ENCODE measurements at regions not wholly inside any gene's neighbourhood (a gene's known extent, or its start where the extent isn't known, plus 50 kb on each side); places are given as distances from the start of the nearest gene placed in this dataset.

DNA sequence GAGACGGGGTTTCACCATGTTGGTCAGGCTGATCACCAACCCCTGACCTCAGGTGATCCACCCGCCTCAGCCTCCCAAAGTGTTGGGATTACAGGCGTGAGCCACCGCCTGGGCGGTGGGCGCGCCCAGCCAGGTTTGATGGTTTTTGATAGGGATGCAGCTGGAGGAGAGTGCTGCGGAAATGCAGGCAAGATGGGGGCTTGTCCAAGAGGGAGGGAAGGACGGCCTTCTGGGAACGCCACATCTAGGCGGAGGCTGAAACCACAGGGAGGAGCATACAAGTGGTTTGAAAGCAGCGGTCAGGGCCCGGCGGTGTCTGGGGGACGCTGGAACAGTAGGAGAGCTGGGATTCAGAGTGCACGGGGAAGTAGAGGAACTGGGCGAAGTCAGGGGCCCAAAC is 134.6 kb downstream of the VRK1 start:
- Histone ChIP-seq H3K4me3 (ENCODE audit: low read depth, low read length) (no peak overlapping the region), H3K9me3 (ENCODE audit: control insufficient read depth, insufficient read depth, low read length) (no peaks in the 10 kb centered on the region), H3K36me3 (ENCODE audit: control insufficient read depth, insufficient read depth, low read length) (no peaks in the 10 kb centered on the region), H3K4me1 (ENCODE audit: control insufficient read depth, insufficient read depth, low read length) (no peaks in the 10 kb centered on the region), H3K27ac (ENCODE audit: low read depth, low read length) (no peak overlapping the region), H3K27me3 (ENCODE audit: control insufficient read depth, insufficient read depth, low read length) (no peaks in the 10 kb centered on the region)
- WGBS (ENCODE audit: insufficient coverage): 97% methylated on average over 15 of the region's 17 CpGs
- DNase-seq (ENCODE audit: low read depth in 4 of 6, low spot score in 6 of 6): no peak

DNA sequence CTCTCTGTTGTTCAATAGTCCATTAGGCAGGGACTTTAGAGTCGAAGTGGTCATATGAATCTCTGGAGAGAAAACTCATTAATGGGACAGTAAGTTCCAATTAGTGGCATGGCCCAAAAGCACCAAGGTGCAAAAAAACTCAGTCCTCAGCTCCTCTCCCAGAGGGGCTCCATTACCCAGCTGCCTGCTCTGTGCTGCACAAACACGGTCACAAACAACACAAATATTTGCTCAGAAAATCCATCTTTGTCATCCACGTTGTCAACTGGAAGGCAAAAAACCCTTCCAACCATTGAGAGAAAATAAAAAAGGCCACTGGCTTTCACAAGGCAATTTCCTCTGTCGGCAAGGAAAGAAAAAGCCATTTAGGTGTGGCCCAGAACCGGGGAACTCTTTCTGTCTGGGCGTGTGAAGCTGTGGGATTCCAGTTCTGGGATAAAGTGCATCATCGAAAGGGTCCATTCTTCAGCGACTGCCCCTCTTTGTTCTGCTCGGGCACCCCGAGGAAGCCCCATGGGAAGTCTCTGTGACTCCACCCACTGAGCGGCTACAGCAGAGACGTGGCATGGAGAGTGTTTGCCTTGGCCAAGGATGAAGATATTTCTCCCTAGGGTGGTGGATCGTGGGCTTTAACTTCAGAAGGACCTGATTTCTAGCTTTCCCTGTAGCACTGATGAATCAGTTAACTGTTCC is 137.6 kb downstream of the VRK1 start:
- DNase-seq (ENCODE audit: low read depth in 4 of 6, low spot score in 6 of 6): no peak
- H3K27ac ChIP-seq (ENCODE audit: low read depth, low read length): no peak overlapping the region
- WGBS (ENCODE audit: insufficient coverage): 51% methylated on average over 12 of the region's 13 CpGs

DNA sequence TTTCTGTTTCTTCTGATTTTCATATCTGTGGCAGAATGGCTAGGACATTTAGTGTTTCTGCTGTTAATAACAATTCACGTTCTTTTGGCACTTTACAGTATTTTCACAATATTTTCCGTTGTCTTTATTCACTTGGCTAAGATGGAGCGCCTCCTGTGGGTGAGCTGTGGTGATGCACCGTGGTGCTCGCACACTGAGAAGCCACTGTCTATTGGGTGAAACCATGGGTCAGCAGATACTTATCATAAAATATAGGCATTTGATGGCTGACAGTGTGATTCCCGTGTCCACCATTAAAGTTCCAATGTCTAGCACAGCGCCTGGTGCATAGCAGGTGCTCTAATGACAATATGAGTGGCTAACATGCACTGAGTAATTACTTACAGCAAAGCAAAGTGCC is 141.8 kb downstream of the VRK1 start:
- DNase-seq (ENCODE audit: low read depth in 4 of 6, low spot score in 6 of 6): no peak
- H3K27ac ChIP-seq (ENCODE audit: low read depth, low read length): no peak overlapping the region
- H3K9me3 ChIP-seq (ENCODE audit: control insufficient read depth, insufficient read depth, low read length): no peaks in the 10 kb centered on the region
- no peaks in the 10 kb centered on the region for H3K4me1 ChIP-seq (ENCODE audit: control insufficient read depth, insufficient read depth, low read length)
- no peaks in the 10 kb centered on the region for H3K27me3 ChIP-seq (ENCODE audit: control insufficient read depth, insufficient read depth, low read length)
- H3K36me3 ChIP-seq (ENCODE audit: control insufficient read depth, insufficient read depth, low read length): no peaks in the 10 kb centered on the region
- H3K4me3 ChIP-seq (ENCODE audit: low read depth, low read length): no peak overlapping the region
- 83% methylated on average over 4 of the region's 7 CpGs for WGBS (ENCODE audit: insufficient coverage)

More for the DNA sequence above, 137.6 kb downstream of the VRK1 start:
- Histone ChIP-seq H3K36me3 (ENCODE audit: control insufficient read depth, insufficient read depth, low read length) (no peaks in the 10 kb centered on the region), H3K27me3 (ENCODE audit: control insufficient read depth, insufficient read depth, low read length) (no peaks in the 10 kb centered on the region), H3K4me1 (ENCODE audit: control insufficient read depth, insufficient read depth, low read length) (no peaks in the 10 kb centered on the region), H3K9me3 (ENCODE audit: control insufficient read depth, insufficient read depth, low read length) (no peaks in the 10 kb centered on the region), H3K4me3 (ENCODE audit: low read depth, low read length) (no peak overlapping the region)

DNA sequence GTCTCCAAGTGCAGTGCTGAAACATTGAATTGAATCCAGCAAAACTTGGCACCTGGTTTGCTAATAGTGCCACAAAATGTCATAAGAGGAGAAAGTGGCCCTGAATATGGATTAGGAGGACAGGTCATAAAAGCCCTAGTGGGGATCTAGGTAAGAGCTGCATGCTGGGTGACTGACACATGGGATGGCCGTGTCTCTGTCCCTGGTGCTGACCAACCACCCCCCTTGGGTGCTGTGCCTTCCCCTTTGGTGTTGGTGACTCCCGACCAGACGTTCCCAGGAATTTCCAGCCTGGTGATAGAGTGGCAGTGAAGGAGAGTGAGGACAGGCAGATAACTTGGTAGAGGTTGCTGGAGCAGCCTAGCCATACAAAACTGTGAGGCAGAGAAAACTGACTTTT is 142.8 kb downstream of the VRK1 start:
- no peak overlapping the region for H3K27ac ChIP-seq (ENCODE audit: low read depth, low read length)
- no peaks in the 10 kb centered on the region for H3K4me1 ChIP-seq (ENCODE audit: control insufficient read depth, insufficient read depth, low read length)
- no peaks in the 10 kb centered on the region for H3K9me3 ChIP-seq (ENCODE audit: control insufficient read depth, insufficient read depth, low read length)
- DNase-seq (ENCODE audit: low read depth in 4 of 6, low spot score in 6 of 6): no peak
- no peak overlapping the region for H3K4me3 ChIP-seq (ENCODE audit: low read depth, low read length)
- WGBS (ENCODE audit: insufficient coverage): 57% methylated on average over 1 of the region's 3 CpGs
- no peaks in the 10 kb centered on the region for H3K27me3 ChIP-seq (ENCODE audit: control insufficient read depth, insufficient read depth, low read length)
- H3K36me3 ChIP-seq (ENCODE audit: control insufficient read depth, insufficient read depth, low read length): no peaks in the 10 kb centered on the region

DNA sequence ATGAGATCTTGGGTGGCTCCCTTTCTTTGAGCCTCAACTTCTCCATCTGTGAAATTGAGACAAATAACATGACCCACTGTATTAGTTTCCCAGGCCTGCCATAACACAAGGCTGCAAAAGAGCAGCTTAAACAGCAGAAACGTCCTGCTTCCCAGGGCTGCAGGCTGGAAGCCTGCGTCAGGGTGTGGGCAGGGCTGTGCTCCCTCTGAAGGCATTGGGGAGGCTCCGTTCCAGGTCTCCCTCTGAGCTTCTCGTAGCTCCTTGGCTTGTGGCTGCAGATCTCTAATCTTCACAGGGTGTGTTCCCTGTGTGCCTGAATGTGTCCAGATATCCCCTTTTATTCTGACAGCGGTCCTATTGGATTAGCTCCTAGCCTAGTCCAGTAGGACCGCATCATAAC is 147.1 kb downstream of the VRK1 start:
- Histone ChIP-seq H3K36me3 (ENCODE audit: control insufficient read depth, insufficient read depth, low read length) (no peaks in the 10 kb centered on the region), H3K4me1 (ENCODE audit: control insufficient read depth, insufficient read depth, low read length) (no peaks in the 10 kb centered on the region), H3K27ac (ENCODE audit: low read depth, low read length) (no peak overlapping the region), H3K9me3 (ENCODE audit: control insufficient read depth, insufficient read depth, low read length) (no peaks in the 10 kb centered on the region), H3K4me3 (ENCODE audit: low read depth, low read length) (no peak overlapping the region), H3K27me3 (ENCODE audit: control insufficient read depth, insufficient read depth, low read length) (no peaks in the 10 kb centered on the region)
- no peak for DNase-seq (ENCODE audit: low read depth in 4 of 6, low spot score in 6 of 6)
- WGBS (ENCODE audit: insufficient coverage): 75% methylated on average over 5 of the region's 6 CpGs

DNA sequence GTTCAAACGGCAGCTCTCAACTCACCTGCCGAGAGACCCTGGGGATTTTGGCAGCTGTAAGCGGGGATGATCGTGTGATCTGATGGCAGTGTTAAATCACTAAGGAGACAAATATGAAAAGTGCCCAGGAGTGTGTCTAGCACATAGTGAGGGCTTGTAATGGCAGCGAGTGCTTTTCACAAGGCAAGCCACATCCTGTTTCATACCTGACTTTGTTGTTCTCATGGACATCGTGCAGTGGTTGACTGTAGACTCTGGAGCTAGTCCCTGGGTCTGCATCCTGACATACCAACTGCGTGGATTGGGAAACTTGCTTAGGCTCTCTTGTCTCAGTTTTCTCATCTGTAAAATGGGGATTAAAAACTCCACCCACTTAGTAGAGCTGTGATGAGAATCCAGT is 148.5 kb downstream of the VRK1 start:
- Histone ChIP-seq H3K9me3 (ENCODE audit: control insufficient read depth, insufficient read depth, low read length) (no peaks in the 10 kb centered on the region), H3K27ac (ENCODE audit: low read depth, low read length) (no peak overlapping the region), H3K4me1 (ENCODE audit: control insufficient read depth, insufficient read depth, low read length) (no peaks in the 10 kb centered on the region), H3K27me3 (ENCODE audit: control insufficient read depth, insufficient read depth, low read length) (no peaks in the 10 kb centered on the region), H3K4me3 (ENCODE audit: low read depth, low read length) (no peak overlapping the region), H3K36me3 (ENCODE audit: control insufficient read depth, insufficient read depth, low read length) (no peaks in the 10 kb centered on the region)
- 82% methylated on average over 6 of the region's 7 CpGs for WGBS (ENCODE audit: insufficient coverage)
- DNase-seq (ENCODE audit: low read depth in 4 of 6, low spot score in 6 of 6): no peak

DNA sequence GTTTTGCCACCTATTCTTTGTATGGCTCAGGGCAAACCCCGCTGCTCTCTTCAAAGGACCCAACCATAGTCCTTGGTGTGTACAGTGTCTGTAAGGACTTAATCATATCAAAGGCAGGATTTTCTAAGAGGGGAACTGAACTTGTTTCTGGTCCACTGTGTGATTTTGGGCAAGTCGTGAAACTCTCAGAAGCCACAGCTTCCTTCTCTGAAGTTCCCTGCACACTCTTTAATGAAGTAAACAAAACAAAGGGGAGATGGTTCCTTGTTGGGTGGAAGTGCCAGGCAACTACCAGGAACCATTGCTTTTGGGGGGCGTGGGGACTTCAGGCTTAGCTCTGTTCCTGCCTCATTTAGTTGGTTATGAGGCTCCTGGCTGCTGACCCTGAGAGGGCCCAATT is 152.4 kb downstream of the VRK1 start:
- 80% methylated on average over 1 of the region's 3 CpGs for WGBS (ENCODE audit: insufficient coverage)

DNA sequence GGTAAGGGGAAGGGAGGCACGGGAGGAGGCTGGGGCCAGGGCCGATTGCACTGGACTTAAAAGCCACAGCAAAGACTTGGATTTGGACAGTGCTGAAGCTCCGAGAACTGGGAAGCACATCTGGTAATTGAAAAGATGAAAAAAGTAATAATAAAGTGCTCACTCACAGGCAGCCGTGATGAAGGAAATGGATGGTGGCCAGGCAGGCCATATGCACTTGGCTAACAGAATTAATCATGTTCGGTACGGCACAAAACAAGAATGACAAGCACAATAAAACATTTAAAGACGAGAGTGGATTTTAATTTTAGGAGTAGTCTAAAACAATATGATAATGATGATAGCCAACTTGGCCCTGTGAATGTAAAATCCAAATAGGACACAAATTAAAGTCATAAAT is 154.3 kb downstream of the VRK1 start:
- no peak overlapping the region for H3K27ac ChIP-seq (ENCODE audit: low read depth, low read length)
- WGBS (ENCODE audit: insufficient coverage): 85% methylated on average over 3 of the region's 7 CpGs
- peak in 2 of 6 donors; percentile 32 to 50 for DNase-seq (ENCODE audit: low read depth in 4 of 6, low spot score in 6 of 6)
- H3K36me3 ChIP-seq (ENCODE audit: control insufficient read depth, insufficient read depth, low read length): no peaks in the 10 kb centered on the region
- no peaks in the 10 kb centered on the region for H3K9me3 ChIP-seq (ENCODE audit: control insufficient read depth, insufficient read depth, low read length)
- H3K27me3 ChIP-seq (ENCODE audit: control insufficient read depth, insufficient read depth, low read length): no peaks in the 10 kb centered on the region
- no peak overlapping the region for H3K4me3 ChIP-seq (ENCODE audit: low read depth, low read length)
- no peaks in the 10 kb centered on the region for H3K4me1 ChIP-seq (ENCODE audit: control insufficient read depth, insufficient read depth, low read length)

More for the DNA sequence above, 152.4 kb downstream of the VRK1 start:
- Histone ChIP-seq H3K9me3 (ENCODE audit: control insufficient read depth, insufficient read depth, low read length) (no peaks in the 10 kb centered on the region), H3K4me3 (ENCODE audit: low read depth, low read length) (no peak overlapping the region), H3K36me3 (ENCODE audit: control insufficient read depth, insufficient read depth, low read length) (no peaks in the 10 kb centered on the region), H3K4me1 (ENCODE audit: control insufficient read depth, insufficient read depth, low read length) (no peaks in the 10 kb centered on the region), H3K27ac (ENCODE audit: low read depth, low read length) (no peak overlapping the region), H3K27me3 (ENCODE audit: control insufficient read depth, insufficient read depth, low read length) (no peaks in the 10 kb centered on the region)
- no peak for DNase-seq (ENCODE audit: low read depth in 4 of 6, low spot score in 6 of 6)

DNA sequence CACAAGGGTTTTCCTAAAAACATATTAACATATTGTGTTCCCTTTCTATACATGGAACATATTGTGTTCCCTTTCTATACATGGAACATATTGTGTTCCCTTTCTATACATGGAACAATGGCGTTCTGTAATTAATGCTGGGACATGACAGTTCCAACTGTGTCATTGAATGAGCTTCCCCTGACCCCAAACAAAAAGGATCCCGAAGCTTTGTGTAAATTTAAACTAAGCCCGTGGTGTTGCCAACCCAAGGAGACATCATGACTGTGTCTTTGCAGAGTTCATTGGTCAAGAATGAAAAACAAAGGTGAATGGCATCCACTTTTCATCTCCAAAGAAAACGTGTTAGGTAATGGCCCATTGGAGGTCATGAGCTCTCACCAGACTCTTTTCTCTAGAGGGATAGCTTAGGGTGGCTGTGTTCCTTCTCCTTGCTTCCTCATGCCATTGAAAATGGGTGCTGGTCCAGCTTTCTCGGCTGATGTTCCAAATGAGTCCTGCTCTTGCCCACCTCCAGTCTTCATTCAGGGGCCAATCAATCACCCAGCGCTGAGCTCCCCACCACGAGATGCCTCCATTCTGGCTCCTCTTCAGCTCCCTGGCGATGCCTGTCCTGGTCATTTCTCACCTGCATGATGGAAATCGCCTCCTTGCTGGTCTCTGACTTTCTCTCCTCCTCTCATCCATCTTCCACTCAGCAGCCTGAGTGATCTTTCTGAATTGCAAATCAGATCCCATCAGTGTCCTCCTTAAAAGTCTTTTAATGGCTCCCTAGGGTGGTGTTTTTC is 156.1 kb downstream of the VRK1 start:
- no peaks in the 10 kb centered on the region for H3K36me3 ChIP-seq (ENCODE audit: control insufficient read depth, insufficient read depth, low read length)
- H3K4me3 ChIP-seq (ENCODE audit: low read depth, low read length): no peak overlapping the region
- no peaks in the 10 kb centered on the region for H3K9me3 ChIP-seq (ENCODE audit: control insufficient read depth, insufficient read depth, low read length)
- no peak for DNase-seq (ENCODE audit: low read depth in 4 of 6, low spot score in 6 of 6)
- WGBS (ENCODE audit: insufficient coverage): 56% methylated on average over 7 of the region's 9 CpGs
- H3K4me1 ChIP-seq (ENCODE audit: control insufficient read depth, insufficient read depth, low read length): no peaks in the 10 kb centered on the region
- no peak overlapping the region for H3K27ac ChIP-seq (ENCODE audit: low read depth, low read length)
- H3K27me3 ChIP-seq (ENCODE audit: control insufficient read depth, insufficient read depth, low read length): no peaks in the 10 kb centered on the region

DNA sequence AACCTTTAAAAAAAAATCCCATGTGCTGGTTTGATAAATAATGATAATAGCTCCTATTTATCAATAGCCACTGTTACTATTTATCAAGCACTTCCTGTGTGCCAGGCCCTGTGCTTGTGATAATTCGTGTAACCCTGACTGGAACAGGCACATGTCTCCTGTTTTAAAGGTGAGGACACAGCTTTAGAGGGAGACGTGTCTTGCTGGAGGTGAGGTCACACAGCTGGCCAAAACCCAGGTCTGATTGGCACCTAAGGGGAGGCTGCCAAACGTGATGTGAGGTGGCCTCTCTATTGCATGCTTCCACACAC is 156.6 kb downstream of the VRK1 start:
- WGBS (ENCODE audit: insufficient coverage): 83% methylated on average over 2 of the region's 3 CpGs
- Histone ChIP-seq H3K9me3 (ENCODE audit: control insufficient read depth, insufficient read depth, low read length) (no peaks in the 10 kb centered on the region), H3K27me3 (ENCODE audit: control insufficient read depth, insufficient read depth, low read length) (no peaks in the 10 kb centered on the region), H3K36me3 (ENCODE audit: control insufficient read depth, insufficient read depth, low read length) (no peaks in the 10 kb centered on the region), H3K4me3 (ENCODE audit: low read depth, low read length) (no peak overlapping the region), H3K27ac (ENCODE audit: low read depth, low read length) (no peak overlapping the region), H3K4me1 (ENCODE audit: control insufficient read depth, insufficient read depth, low read length) (no peaks in the 10 kb centered on the region)
- DNase-seq (ENCODE audit: low read depth in 4 of 6, low spot score in 6 of 6): no peak

All from spinal cord (tissue), 9 donors.